ENCODE measurements at regions not wholly inside any gene's neighbourhood (a gene's known extent, or its start where the extent isn't known, plus 50 kb on each side); places are given as distances from the start of the nearest gene placed in this dataset.

DNA sequence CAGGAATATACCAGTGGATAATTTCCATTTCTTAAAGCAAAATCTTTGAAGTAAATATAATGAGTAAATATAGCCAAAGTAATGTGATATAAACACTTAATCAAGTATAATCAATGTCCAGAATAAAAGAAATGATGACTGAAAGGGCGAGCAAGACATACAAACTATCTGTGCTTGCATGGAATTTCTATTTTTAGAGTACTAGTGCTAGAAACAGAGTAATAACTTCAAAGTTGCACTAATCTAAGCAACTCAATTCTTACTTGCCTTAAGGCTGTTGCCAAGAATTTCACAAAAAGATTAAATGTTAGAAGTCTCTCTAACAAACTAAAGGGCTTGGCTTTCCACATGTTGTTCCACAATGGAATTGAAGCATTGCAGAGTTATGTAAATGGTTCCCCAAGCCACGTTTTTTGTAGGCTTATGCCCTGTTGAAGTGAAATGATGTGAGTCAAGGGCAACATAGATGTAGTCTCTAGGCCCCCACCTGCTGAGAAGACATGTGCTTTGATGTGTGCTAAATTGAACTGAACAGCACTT, 175.0 kb upstream of the LMNTD1 start:
- no peaks in the 10 kb centered on the region for H3K27me3 Mint-ChIP-seq

GRCh38 chr12:25730489-25731349, 177.6 kb upstream of the LMNTD1 start:
- no peak for DNase-seq
- Mint-ChIP-seq H3K27ac (no peak overlapping the region), H3K4me3 (no peak overlapping the region), H3K27me3 (no peaks in the 10 kb centered on the region), H3K4me1 (no peaks in the 10 kb centered on the region), H3K36me3 (ENCODE audit: low read depth) (no peaks in the 10 kb centered on the region), H3K9me3 (no peaks in the 10 kb centered on the region)
- CTCF ChIA-PET, result no interaction called here
- POLR2A ChIA-PET, result no interaction called here

More for the DNA sequence above, 175.0 kb upstream of the LMNTD1 start:
- ChIA-PET POLR2A (no interaction called here), CTCF (no interaction called here)
- no peak overlapping the region for H3K4me3 Mint-ChIP-seq
- no peak overlapping the region for H3K27ac Mint-ChIP-seq
- no peaks in the 10 kb centered on the region for H3K36me3 Mint-ChIP-seq (ENCODE audit: low read depth)
- no peaks in the 10 kb centered on the region for H3K4me1 Mint-ChIP-seq
- DNase-seq, result no peak
- no peaks in the 10 kb centered on the region for H3K9me3 Mint-ChIP-seq

GRCh38 chr12:25733541-25733940, 180.5 kb upstream of the LMNTD1 start:
- no peak overlapping the region for H3K27ac Mint-ChIP-seq
- H3K4me3 Mint-ChIP-seq, result no peak overlapping the region
- CTCF ChIA-PET, result no interaction called here
- POLR2A ChIA-PET, result no interaction called here
- H3K9me3 Mint-ChIP-seq, result no peaks in the 10 kb centered on the region
- no peak for DNase-seq
- H3K27me3 Mint-ChIP-seq, result no peaks in the 10 kb centered on the region
- H3K4me1 Mint-ChIP-seq, result no peaks in the 10 kb centered on the region
- H3K36me3 Mint-ChIP-seq (ENCODE audit: low read depth), result no peaks in the 10 kb centered on the region

DNA sequence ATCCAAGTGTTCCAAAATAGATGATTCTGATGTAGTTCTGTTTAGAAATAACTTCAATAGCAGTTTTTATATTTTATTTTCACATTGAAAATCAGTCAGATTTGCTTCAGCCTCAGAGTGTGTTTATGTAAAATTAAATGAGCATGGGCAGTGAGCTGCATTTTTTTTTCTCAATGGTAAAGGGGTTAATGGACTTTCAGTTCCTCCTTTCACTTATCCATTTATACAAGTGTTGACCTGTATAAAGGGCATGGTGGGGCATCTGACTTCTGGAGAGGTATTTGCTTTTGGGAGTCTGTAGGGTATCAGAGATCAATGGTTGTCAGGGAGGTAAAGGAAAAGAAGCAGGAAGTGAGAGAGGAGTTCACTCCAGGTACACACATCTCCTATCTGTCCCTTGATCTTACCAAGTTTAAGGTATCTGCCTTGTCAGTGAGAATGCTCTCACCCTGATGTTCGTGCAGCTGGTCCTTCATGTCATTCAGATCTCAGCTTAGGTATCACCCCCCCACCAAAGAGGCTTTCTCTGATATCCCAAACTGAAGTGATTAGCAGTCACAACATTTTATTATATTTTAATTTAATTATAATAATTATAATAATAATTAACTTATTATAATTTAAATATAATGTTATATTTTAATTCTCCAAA, 181.6 kb upstream of the LMNTD1 start:
- ChIA-PET POLR2A (no interaction called here), CTCF (no interaction called here)
- DNase-seq, result no peak
- Mint-ChIP-seq H3K36me3 (ENCODE audit: low read depth) (no peaks in the 10 kb centered on the region), H3K27ac (no peak overlapping the region), H3K27me3 (no peaks in the 10 kb centered on the region), H3K4me1 (no peaks in the 10 kb centered on the region), H3K4me3 (no peak overlapping the region), H3K9me3 (no peaks in the 10 kb centered on the region)

DNA sequence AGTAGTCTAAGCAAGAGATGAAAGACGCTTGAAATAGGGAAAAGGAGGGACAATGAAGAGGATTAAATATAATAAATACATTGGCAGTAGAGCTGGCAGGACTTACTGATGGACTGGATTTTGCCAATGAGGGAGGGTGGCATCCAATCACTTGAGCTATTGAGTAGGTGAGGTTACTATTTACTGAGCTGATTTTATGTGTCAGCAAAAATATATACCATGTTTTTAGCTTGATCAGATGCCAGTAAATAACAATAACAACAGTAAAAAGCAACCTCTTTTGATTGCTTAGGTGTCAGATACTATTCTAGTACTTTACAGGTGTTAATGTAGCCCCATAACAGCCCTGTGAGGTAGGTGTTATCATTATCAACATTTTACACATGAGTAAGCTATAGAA, 187.5 kb upstream of the LMNTD1 start:
- ChIA-PET POLR2A (no interaction called here), CTCF (no interaction called here)
- DNase-seq, result no peak
- Mint-ChIP-seq H3K4me3 (no peak overlapping the region), H3K27me3 (no peaks in the 10 kb centered on the region), H3K27ac (no peak overlapping the region), H3K36me3 (ENCODE audit: low read depth) (no peaks in the 10 kb centered on the region), H3K9me3 (no peaks in the 10 kb centered on the region), H3K4me1 (no peaks in the 10 kb centered on the region)

DNA sequence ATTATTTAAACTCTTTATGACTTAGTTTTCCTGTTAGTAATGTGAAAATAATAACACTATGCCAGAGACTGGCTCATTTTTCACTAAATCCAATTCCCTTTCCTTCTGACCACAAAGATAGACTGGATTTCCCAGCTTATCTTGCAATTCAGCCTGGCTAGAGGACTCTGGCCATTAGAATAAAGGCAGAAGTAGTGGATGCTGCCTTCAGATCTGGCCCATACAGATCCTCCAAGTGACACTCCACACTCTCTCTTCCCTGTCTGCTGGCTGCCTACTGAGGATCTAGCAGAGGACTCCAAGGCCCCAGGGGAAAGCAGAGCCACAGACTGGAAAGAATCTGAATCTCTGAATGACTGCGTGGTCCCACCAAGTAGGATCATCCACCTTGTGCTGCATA, 188.8 kb upstream of the LMNTD1 start:
- H3K27ac Mint-ChIP-seq, result no peak overlapping the region
- ChIA-PET CTCF (no interaction called here), POLR2A (no interaction called here)
- no peaks in the 10 kb centered on the region for H3K27me3 Mint-ChIP-seq
- no peaks in the 10 kb centered on the region for H3K36me3 Mint-ChIP-seq (ENCODE audit: low read depth)
- no peaks in the 10 kb centered on the region for H3K4me1 Mint-ChIP-seq
- no peaks in the 10 kb centered on the region for H3K9me3 Mint-ChIP-seq
- DNase-seq, result no peak
- no peak overlapping the region for H3K4me3 Mint-ChIP-seq

DNA sequence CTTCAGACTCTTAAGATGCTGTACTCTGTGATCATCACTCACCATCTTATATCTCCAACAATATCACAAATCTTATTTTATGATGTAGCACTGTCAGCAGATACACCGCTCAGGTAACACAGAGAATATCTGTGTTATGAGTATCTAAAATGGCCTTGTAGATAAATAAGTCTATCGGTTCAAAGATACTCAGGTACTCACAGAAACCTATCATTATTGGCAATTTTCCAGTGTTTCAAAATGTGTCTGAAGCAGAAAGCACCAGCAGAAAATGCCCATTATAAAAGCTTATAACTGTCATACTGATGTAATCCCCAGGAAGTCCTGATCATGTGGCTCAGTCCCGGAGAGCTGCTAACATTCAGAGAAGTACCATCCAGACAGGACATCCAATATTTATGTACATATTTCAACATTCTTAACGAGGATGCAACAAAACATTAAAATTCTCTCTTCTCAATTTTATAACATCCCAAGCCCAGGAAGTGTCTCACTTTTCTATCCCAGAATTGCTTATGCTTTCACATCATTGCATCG, 190.7 kb upstream of the LMNTD1 start:
- ChIA-PET POLR2A (no interaction called here), CTCF (no interaction called here)
- Mint-ChIP-seq H3K36me3 (ENCODE audit: low read depth) (no peaks in the 10 kb centered on the region), H3K4me3 (no peak overlapping the region), H3K27me3 (peaks cover under 1% of the 10 kb centered on the region), H3K9me3 (no peaks in the 10 kb centered on the region), H3K4me1 (no peaks in the 10 kb centered on the region), H3K27ac (no peak overlapping the region)
- DNase-seq, result no peak

DNA sequence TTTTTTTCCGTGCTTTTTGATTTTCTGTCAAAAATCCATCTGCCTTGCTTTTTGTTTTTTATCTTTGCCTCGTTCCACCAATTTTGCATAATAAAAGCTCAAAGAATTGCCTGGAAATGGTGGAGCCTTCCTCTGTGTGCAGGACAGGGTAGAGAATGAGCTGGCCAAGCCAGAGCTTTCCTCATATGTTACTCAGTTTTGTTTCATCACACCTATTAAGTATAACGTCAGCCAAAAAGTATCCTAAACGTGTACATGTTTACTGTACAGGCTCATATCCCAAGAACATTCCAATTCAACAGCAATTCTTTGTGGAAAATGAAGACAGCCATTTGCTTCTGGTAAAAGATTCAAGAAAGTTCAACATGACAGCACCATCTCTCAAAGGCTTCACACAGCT, 191.2 kb upstream of the LMNTD1 start:
- no peaks in the 10 kb centered on the region for H3K9me3 Mint-ChIP-seq
- CTCF ChIA-PET, result no interaction called here
- POLR2A ChIA-PET, result no interaction called here
- H3K27me3 Mint-ChIP-seq, result peaks cover 2% of the 10 kb centered on the region
- no peak for DNase-seq
- no peak overlapping the region for H3K27ac Mint-ChIP-seq
- no peaks in the 10 kb centered on the region for H3K4me1 Mint-ChIP-seq
- no peak overlapping the region for H3K4me3 Mint-ChIP-seq
- no peaks in the 10 kb centered on the region for H3K36me3 Mint-ChIP-seq (ENCODE audit: low read depth)

DNA sequence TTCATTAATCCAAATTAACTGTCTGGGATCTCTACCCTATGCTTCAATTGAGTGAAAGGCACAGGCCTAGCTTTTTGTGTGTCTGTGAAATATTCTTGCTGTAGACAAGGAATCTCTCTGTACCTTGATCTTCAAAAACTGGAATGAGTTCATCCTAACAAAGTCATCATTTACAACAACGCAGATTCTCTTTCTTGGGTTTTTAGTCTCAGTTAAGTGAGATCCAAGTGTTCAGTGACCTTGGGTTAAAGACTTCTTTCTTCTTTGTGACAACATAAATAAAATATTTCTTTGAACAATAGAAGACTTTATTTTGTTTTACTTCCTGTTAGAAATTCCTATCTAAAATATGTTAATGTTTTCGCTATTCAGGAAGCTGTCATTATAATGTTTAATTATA, 192.2 kb upstream of the LMNTD1 start:
- no peak for DNase-seq
- CTCF ChIA-PET, result no interaction called here
- POLR2A ChIA-PET, result no interaction called here
- H3K4me1 Mint-ChIP-seq, result no peaks in the 10 kb centered on the region
- H3K9me3 Mint-ChIP-seq, result no peaks in the 10 kb centered on the region
- peaks cover 2% of the 10 kb centered on the region for H3K27me3 Mint-ChIP-seq
- H3K36me3 Mint-ChIP-seq (ENCODE audit: low read depth), result no peaks in the 10 kb centered on the region
- no peak overlapping the region for H3K4me3 Mint-ChIP-seq
- H3K27ac Mint-ChIP-seq, result no peak overlapping the region

- DNase-seq, result no peak
- H3K36me3 Mint-ChIP-seq (ENCODE audit: low read depth), result no peaks in the 10 kb centered on the region
- H3K27me3 Mint-ChIP-seq, result peaks cover 2% of the 10 kb centered on the region
- H3K4me1 Mint-ChIP-seq, result no peaks in the 10 kb centered on the region
- POLR2A ChIA-PET, result no interaction called here
- no peak overlapping the region for H3K27ac Mint-ChIP-seq
- no peaks in the 10 kb centered on the region for H3K9me3 Mint-ChIP-seq
- no peak overlapping the region for H3K4me3 Mint-ChIP-seq
- CTCF ChIA-PET, result no interaction called here
These were observed 193.0 kb upstream of the LMNTD1 start for GRCh38 chr12:25746131-25746530.

GRCh38 chr12:25752710-25753309, 199.7 kb upstream of the LMNTD1 start:
- H3K27ac Mint-ChIP-seq, result no peak overlapping the region
- peaks cover 2% of the 10 kb centered on the region for H3K27me3 Mint-ChIP-seq
- H3K36me3 Mint-ChIP-seq (ENCODE audit: low read depth), result no peaks in the 10 kb centered on the region
- no peak overlapping the region for H3K4me3 Mint-ChIP-seq
- CTCF ChIA-PET, result no interaction called here
- no peaks in the 10 kb centered on the region for H3K4me1 Mint-ChIP-seq
- POLR2A ChIA-PET, result no interaction called here
- no peak for DNase-seq
- no peaks in the 10 kb centered on the region for H3K9me3 Mint-ChIP-seq

GRCh38 chr12:25755136-25755970, 202.3 kb upstream of the LMNTD1 start:
- H3K4me1 Mint-ChIP-seq, result no peaks in the 10 kb centered on the region
- POLR2A ChIA-PET, result no interaction called here
- H3K27ac Mint-ChIP-seq, result no peak overlapping the region
- no peak for DNase-seq
- H3K36me3 Mint-ChIP-seq (ENCODE audit: low read depth), result no peaks in the 10 kb centered on the region
- no peak overlapping the region for H3K4me3 Mint-ChIP-seq
- no peaks in the 10 kb centered on the region for H3K9me3 Mint-ChIP-seq
- no peaks in the 10 kb centered on the region for H3K27me3 Mint-ChIP-seq
- CTCF ChIA-PET, result no interaction called here

- POLR2A ChIA-PET, result no interaction called here
- Mint-ChIP-seq H3K4me3 (no peak overlapping the region), H3K36me3 (ENCODE audit: low read depth) (no peaks in the 10 kb centered on the region), H3K9me3 (no peaks in the 10 kb centered on the region), H3K27me3 (no peaks in the 10 kb centered on the region), H3K4me1 (no peaks in the 10 kb centered on the region), H3K27ac (no peak overlapping the region)
- CTCF ChIA-PET, result no interaction called here
- no peak for DNase-seq
These were observed 202.6 kb upstream of the RASSF8 start for GRCh38 chr12:25755971-25756260.

All from activated CD4-positive, alpha-beta memory T cell treated with anti-CD3 and anti-CD28 coated beads, Interleukin-2, amount 10 ng/mL, durations not matched to agents 7 days and 5 days (primary cell).